KMS-11 (cell line): ENCODE measurements at regions not wholly inside any gene's neighbourhood (a gene's known extent, or its start where the extent isn't known, plus 50 kb on each side); places are given as distances from the start of the nearest gene placed in this dataset.

Experiments
- H2AFZ ChIP-seq: fragments of 200-600 bp; sonication (generic); 2 replicates; pipeline ENCODE4 v1.6.1; 2016; ENCODE audit warnings: antibody characterized with exemption, mixed run types, low read depth
- H3K27ac ChIP-seq: fragments of 200-600 bp; sonication (generic); 2 replicates; pipeline ENCODE4 v1.6.1; 2016; ENCODE audit warnings: mild to moderate bottlenecking, mixed run types
- H3K27me3 ChIP-seq: fragments of 200-600 bp; sonication (generic); 2 replicates; pipeline ENCODE4 v1.6.1; 2017; ENCODE audit warnings: mild to moderate bottlenecking, low read depth, mixed run types, moderate library complexity; ENCODE audit not compliant: insufficient read depth
- H3K36me3 ChIP-seq: fragments of 200-600 bp; sonication (generic); 2 replicates; pipeline ENCODE4 v1.6.1; 2017; ENCODE audit warnings: mild to moderate bottlenecking, mixed run types; ENCODE audit not compliant: insufficient read depth
- H3K4me1 ChIP-seq: fragments of 200-600 bp; sonication (generic); 2 replicates; pipeline ENCODE4 v1.6.1; 2016; ENCODE audit warnings: mild to moderate bottlenecking, low read depth, mixed run types; ENCODE audit not compliant: poor library complexity, severe bottlenecking
- H3K4me2 ChIP-seq: fragments of 200-600 bp; sonication (generic); 2 replicates; pipeline ENCODE4 v1.7.0; 2016; ENCODE audit warnings: mild to moderate bottlenecking, mixed run types
- H3K4me3 ChIP-seq: fragments of 200-600 bp; sonication (generic); IDR thresholded peaks from 2 replicates; pipeline ENCODE4 v1.6.1; 2017; ENCODE audit warnings: low read depth, low read length, mixed read lengths; ENCODE audit not compliant: insufficient read depth
- H3K79me2 ChIP-seq: fragments of 200-600 bp; sonication (generic); 2 replicates; pipeline ENCODE4 v1.6.1; 2016; ENCODE audit warnings: low read depth, mixed run types; ENCODE audit not compliant: insufficient read depth
- H3K9ac ChIP-seq: fragments of 200-600 bp; sonication (generic); 2 replicates; pipeline ENCODE4 v1.6.1; 2016; ENCODE audit warnings: mild to moderate bottlenecking, mixed run types
- H4K20me1 ChIP-seq: fragments of 200-600 bp; sonication (generic); 2 replicates; pipeline ENCODE4 v1.6.1; 2016; ENCODE audit warnings: mild to moderate bottlenecking, mixed run types; ENCODE audit not compliant: insufficient read depth
- CTCF ChIP-seq: fragments of 200-600 bp; sonication (generic); conservative IDR thresholded peaks from 2 replicates; pipeline ENCODE4 v1.6.1; 2017; ENCODE audit warnings: low read depth, mild to moderate bottlenecking, antibody characterized with exemption, low read length, moderate library complexity, mixed read lengths

- H3K27me3 ChIP-seq, result no peaks in the 10 kb centered on the region
- no peaks in the 10 kb centered on the region for H3K79me2 ChIP-seq
- no peak overlapping the region for H3K4me3 ChIP-seq
- no peak for TF ChIP-seq CTCF
- no peaks in the 10 kb centered on the region for H4K20me1 ChIP-seq
- H3K27ac ChIP-seq, result no peak overlapping the region
- H2AFZ ChIP-seq, result no peak overlapping the region
- peaks cover 4% of the 10 kb centered on the region for H3K4me1 ChIP-seq
- H3K4me2 ChIP-seq, result no peak overlapping the region
- H3K9ac ChIP-seq, result no peak overlapping the region
- H3K36me3 ChIP-seq, result no peaks in the 10 kb centered on the region
Measured at GRCh38 chr2:60603533-60604190, 50.2 kb upstream of the BCL11A start.

DNA sequence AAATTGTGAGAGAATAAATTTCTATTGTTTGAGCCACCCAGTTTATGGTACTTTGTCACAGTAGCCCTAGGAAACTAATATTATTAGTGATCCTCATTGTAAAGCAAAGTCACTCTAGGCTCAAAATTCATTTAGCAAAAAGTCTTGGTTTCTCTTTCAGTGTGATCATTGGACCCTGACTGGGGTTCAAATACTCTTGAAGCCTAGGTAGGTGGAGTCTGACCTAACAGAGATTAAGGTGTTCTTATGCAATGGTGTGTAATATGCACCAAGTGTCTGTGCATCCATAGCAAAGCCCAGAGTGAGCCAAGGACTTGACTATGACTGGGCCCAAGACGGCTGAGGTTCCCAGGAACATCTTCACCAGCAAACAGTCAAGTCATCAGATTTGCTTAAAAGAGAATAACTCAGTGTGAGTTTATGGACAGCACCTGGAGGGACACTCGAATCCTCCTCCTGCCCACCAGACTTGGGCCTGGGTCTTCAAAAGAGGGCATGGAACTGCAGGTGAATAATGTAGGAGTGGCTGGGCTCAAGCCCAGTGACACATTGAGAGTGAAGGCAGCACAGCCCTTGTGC lies 51.1 kb upstream of the BCL11A start:
- Histone ChIP-seq H3K27ac (no peak overlapping the region), H3K4me1 (peaks cover 12% of the 10 kb centered on the region), H4K20me1 (no peaks in the 10 kb centered on the region), H3K36me3 (no peaks in the 10 kb centered on the region), H3K4me3 (no peak overlapping the region), H3K27me3 (no peaks in the 10 kb centered on the region), H3K9ac (no peak overlapping the region), H2AFZ (no peak overlapping the region), H3K4me2 (no peak overlapping the region), H3K79me2 (no peaks in the 10 kb centered on the region)
- no peak for TF ChIP-seq CTCF

DNA sequence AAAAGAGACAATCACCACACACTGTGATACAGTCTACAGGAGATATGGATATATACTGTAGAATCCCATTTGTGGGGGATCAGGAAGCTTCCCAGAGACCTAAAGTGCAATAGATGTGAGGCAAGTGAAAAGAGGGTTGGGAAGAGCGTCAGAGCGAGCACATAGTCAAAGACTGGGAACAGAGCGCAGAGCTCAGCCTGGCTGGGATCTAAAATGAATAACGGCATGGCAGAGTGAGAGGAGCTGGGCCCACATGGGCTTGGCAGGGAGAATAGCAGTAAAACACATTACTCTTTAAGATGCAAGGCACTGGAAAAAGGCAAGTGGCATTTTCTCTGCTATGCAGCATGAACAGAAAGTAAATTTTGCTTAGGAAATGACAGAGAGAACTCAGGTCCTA lies 52.4 kb upstream of the BCL11A start:
- no peak for TF ChIP-seq CTCF
- no peaks in the 10 kb centered on the region for H3K27me3 ChIP-seq
- no peaks in the 10 kb centered on the region for H4K20me1 ChIP-seq
- no peaks in the 10 kb centered on the region for H3K79me2 ChIP-seq
- no peaks in the 10 kb centered on the region for H3K36me3 ChIP-seq
- H2AFZ ChIP-seq, result no peak overlapping the region
- peaks cover 12% of the 10 kb centered on the region for H3K4me1 ChIP-seq
- H3K4me3 ChIP-seq, result no peak overlapping the region
- H3K4me2 ChIP-seq, result no peak overlapping the region
- no peak overlapping the region for H3K27ac ChIP-seq
- H3K9ac ChIP-seq, result no peak overlapping the region

GRCh38 chr2:60608679-60609078 lies 55.2 kb upstream of the BCL11A start:
- Histone ChIP-seq H2AFZ (no peak overlapping the region), H4K20me1 (no peaks in the 10 kb centered on the region), H3K27me3 (no peaks in the 10 kb centered on the region), H3K4me2 (no peak overlapping the region), H3K36me3 (no peaks in the 10 kb centered on the region), H3K27ac (no peak overlapping the region), H3K79me2 (no peaks in the 10 kb centered on the region), H3K4me3 (no peak overlapping the region), H3K4me1 (peaks cover 12% of the 10 kb centered on the region), H3K9ac (no peak overlapping the region)
- TF ChIP-seq CTCF, result no peak
